GM12891 (cell line): ENCODE measurements at regions not wholly inside any gene's neighbourhood (a gene's known extent, or its start where the extent isn't known, plus 50 kb on each side); places are given as distances from the start of the nearest gene placed in this dataset.
"Not testable (repeated sequence)": the region's sequence is repeated elsewhere in the genome, so short reads cannot be mapped to it uniquely, and the experiment has no call there.

Experiments used
- POLR2A ChIP-seq: IDR thresholded peaks from 2 replicates; pipeline ENCODE4 v1.6.1; 2011; ENCODE audit warnings: low read depth, low read length, control low read depth
- POLR2AphosphoS5 ChIP-seq: IDR thresholded peaks from 2 replicates; pipeline ENCODE4 v1.6.1; 2011; ENCODE audit warnings: low read depth, low read length, control low read depth

- TF ChIP-seq POLR2A, POLR2AphosphoS5: not testable (repeated sequence)
Observed at GRCh38 chrX:76535675-76536074, 108.2 kb downstream of the MAGEE1 start.
